Caki2 (cell line): ENCODE measurements at regions not wholly inside any gene's neighbourhood (a gene's known extent, or its start where the extent isn't known, plus 50 kb on each side); places are given as distances from the start of the nearest gene placed in this dataset.
"Not testable (repeated sequence)": the region's sequence is repeated elsewhere in the genome, so short reads cannot be mapped to it uniquely, and the experiment has no call there.

Experiments
- DNase-seq: peaks from one replicate; pipeline ENCODE4 v3.0.0-alpha.2; 2015; ENCODE audit warnings: low read depth
- in situ Hi-C: cut with HindIII; loops from 2 replicates; pipeline ENCODE4 v1.10.0; 2016; ENCODE audit warnings: low sequenced_read_pairs, low pct_unique_long_range_greater_than_20kb, mixed read lengths

GRCh38 chr9:94445863-94446262, 109.0 kb upstream of the PCAT7 start:
- DNase-seq, result no peak
- in situ Hi-C loops, result no loop called here

- DNase-seq, result no peak
- in situ Hi-C loops, result no loop called here
Measured at GRCh38 chr9:94449486-94449885, 105.4 kb upstream of the PCAT7 start.

- no peak for DNase-seq
Measured at GRCh38 chr9:94464790-94465189, 90.1 kb upstream of the PCAT7 start.

GRCh38 chr9:94472063-94472462, 82.8 kb upstream of the PCAT7 start:
- in situ Hi-C loops, DNase-seq: not testable (repeated sequence)

More at GRCh38 chr9:94464790-94465189, 90.1 kb upstream of the PCAT7 start:
- in situ Hi-C loops, result no loop called here

- in situ Hi-C loops, result no loop called here
- no peak for DNase-seq
Measured at GRCh38 chr9:94472806-94473360, 82.0 kb upstream of the PCAT7 start.

GRCh38 chr9:94478755-94479730, 75.8 kb upstream of the PCAT7 start:
- in situ Hi-C loops, result no loop called here
- no peak for DNase-seq

GRCh38 chr9:94479757-94480156, 75.1 kb upstream of the PCAT7 start:
- no peak for DNase-seq
- in situ Hi-C loops, result no loop called here

GRCh38 chr9:94480205-94480604, 74.7 kb upstream of the PCAT7 start:
- DNase-seq, result no peak
- in situ Hi-C loops, result no loop called here

GRCh38 chr9:94482110-94482509, 72.8 kb upstream of the PCAT7 start:
- in situ Hi-C loops, result no loop called here
- no peak for DNase-seq

- no peak for DNase-seq
- in situ Hi-C loops, result no loop called here
Measured at GRCh38 chr9:94490465-94490864, 64.4 kb upstream of the PCAT7 start.

- in situ Hi-C loops, DNase-seq: not testable (repeated sequence)
Measured at GRCh38 chr9:94492125-94492524, 62.8 kb upstream of the PCAT7 start.

- DNase-seq, result no peak
- in situ Hi-C loops, result no loop called here
Measured at GRCh38 chr9:94498801-94499453, 56.0 kb upstream of the PCAT7 start.

GRCh38 chr9:94504358-94504757, 50.5 kb upstream of the PCAT7 start:
- no peak for DNase-seq
- in situ Hi-C loops, result no loop called here
